ENCODE measurements at regions not wholly inside any gene's neighbourhood (a gene's known extent, or its start where the extent isn't known, plus 50 kb on each side); places are given as distances from the start of the nearest gene placed in this dataset.

DNA sequence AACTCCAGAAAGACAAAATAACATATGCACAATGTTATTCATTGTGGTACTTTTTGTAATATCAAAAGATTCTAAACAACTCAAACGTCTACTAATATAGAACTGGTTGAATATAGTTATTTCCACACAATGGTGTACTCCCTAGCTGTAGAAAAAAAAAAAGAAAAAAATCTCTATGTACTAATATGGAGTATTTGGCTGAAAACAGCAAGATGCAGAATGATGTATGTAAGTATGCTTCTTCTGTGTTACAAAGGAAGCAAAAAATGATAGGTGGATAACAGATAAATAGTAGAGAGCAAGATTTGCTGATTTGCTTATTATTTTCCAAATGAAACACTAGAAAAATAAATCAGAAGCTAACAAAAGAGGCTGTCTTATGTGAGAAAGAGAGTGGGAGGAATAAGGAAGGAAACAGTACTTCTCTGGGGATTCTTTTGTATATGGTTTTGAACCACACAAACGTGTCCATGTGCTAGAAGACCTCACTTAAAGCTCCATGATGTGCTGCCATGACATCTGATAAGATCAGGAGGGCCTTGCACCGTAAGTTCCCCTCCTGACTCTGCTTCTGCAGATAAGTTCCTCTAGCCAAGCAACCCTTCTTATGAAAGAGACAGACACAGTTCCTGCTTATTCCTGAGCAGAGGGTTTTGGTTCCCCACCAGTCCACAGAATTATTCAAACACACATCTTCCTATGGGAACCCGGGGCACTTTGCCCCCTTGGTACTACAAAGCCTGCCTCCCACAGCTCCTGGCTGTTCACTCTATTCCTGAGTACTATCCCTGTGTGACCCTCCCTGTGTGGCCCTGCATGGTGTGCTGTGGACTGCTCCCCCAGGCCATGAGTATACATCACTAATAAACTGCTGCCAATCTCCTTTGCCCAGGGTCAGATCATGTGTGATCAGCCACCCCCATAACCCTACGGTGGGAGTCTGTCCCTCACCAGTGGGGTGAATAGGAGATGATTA is 159.1 kb downstream of the CCDC71L start:
- TF ChIP-seq, protein P1, sequence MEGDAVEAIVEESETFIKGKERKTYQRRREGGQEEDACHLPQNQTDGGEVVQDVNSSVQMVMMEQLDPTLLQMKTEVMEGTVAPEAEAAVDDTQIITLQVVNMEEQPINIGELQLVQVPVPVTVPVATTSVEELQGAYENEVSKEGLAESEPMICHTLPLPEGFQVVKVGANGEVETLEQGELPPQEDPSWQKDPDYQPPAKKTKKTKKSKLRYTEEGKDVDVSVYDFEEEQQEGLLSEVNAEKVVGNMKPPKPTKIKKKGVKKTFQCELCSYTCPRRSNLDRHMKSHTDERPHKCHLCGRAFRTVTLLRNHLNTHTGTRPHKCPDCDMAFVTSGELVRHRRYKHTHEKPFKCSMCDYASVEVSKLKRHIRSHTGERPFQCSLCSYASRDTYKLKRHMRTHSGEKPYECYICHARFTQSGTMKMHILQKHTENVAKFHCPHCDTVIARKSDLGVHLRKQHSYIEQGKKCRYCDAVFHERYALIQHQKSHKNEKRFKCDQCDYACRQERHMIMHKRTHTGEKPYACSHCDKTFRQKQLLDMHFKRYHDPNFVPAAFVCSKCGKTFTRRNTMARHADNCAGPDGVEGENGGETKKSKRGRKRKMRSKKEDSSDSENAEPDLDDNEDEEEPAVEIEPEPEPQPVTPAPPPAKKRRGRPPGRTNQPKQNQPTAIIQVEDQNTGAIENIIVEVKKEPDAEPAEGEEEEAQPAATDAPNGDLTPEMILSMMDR (IDR thresholded peaks at IDR 0.05): no peak
- TF ChIP-seq POLR2A (IDR thresholded peaks at IDR 0.05): no peak

All from body of pancreas (tissue), 4 donors.